ENCODE measurements at regions not wholly inside any gene's neighbourhood (a gene's known extent, or its start where the extent isn't known, plus 50 kb on each side); places are given as distances from the start of the nearest gene placed in this dataset.

- TF ChIP-seq CTCF (IDR thresholded peaks at IDR 0.05 in 8 of 11, conservative IDR thresholded peaks at IDR 0.05 in 3 of 11) (no peak), POLR2AphosphoS5 (IDR thresholded peaks at IDR 0.05) (no peak), POLR2A (IDR thresholded peaks at IDR 0.05) (no peak)
Observed at GRCh38 chr16:17538927-17539326, 68.2 kb upstream of the XYLT1 start.
